ENCODE measurements at regions not wholly inside any gene's neighbourhood (a gene's known extent, or its start where the extent isn't known, plus 50 kb on each side); places are given as distances from the start of the nearest gene placed in this dataset.
"Not testable (repeated sequence)": the region's sequence is repeated elsewhere in the genome, so short reads cannot be mapped to it uniquely, and the experiment has no call there.

DNA sequence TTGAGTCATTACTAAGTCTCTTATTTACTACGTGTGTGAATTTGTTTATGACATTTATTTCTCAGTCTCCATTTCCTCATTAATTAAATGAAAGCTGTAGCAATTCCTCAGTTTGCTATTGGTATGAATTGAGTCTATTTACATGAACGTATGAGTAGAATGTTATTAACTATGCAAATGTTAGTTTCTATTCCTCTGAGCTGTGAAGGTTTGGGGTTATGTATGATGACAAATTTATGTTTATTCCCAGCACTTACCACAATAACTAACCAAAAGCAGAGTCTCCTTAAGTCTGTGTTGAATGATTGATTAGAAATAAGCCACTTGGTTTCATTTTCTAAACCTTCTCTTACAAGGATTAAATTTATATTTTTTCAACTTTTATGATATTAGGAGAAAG is 1340.9 kb downstream of the FSCB start:
- DNase-seq (ENCODE audit: low spot score) = no peak

DNA sequence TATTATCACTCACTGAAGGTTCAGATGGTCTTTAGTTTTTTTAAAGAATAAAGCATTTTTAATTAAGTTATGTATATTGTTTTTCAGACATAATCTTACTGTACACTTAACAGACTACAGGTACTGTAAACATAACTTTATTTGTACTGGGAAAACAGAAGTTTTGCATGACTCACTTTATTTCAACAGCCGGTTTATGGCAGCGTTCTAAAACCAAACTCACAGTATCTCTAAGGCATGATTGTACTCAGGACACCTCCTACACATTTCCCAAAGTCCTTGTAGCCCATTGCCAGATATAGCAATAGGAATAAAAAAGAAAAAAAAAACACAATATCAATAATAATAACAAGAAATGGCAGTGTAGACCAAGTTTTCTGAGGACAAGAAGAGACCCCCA is 1341.4 kb downstream of the FSCB start:
- DNase-seq (ENCODE audit: low spot score) = no peak

DNA sequence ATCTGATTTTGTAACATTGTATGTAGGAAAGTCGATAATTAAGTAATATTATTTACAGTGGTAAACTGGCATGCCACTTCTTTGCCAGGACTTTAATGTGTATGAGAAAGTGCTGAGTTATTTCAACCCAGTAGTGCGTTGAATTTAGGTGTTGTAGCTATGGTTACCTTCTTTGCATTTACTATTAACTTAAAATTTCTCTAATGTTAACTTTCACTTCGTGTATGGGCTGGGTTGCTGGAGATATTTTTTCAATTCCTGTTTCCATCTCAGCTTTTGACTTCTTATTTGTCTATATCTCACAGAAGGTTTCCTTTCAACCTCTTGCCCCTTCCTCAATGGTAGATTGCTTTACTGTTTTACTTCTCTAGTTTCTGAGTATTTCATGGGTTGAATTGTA is 1345.6 kb downstream of the FSCB start:
- no peak for DNase-seq (ENCODE audit: low spot score)

DNA sequence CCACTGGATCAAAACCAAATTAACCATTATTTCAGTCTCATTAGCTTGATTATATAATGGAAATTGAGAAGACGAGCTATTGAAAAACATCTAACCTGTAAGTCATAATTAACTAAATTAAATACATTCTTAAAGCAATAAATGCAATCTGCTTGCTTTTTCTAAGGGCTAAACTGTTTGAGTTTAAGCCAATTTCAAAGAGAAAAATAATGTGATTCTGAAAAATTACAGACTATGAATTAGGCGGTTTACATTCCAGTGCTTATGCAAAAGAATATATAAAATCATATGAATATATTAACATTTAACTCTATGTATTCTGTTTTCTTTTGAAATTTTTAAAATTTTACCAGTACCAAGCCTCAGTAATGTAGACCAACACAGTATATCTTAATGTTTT is 1349.4 kb downstream of the FSCB start:
- no peak for DNase-seq (ENCODE audit: low spot score)

DNA sequence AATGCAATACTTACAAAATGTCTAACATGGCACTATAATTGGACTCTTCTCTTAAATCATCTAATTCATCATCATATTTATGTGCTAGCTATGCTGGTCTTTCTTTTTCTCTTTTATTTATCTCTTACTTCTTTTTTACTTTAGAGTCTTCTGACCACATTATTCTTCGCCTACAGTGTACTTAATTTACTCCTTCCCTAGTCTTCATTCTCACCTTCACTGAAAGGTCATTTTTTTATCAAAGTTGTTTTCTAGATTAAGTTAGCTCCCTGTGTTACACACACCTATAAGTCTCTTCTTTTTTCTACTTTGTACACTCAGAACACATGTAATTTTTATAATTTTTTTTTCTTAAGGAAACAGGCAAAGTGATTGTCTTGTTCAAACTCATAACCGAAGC is 1351.2 kb downstream of the FSCB start:
- no peak for DNase-seq (ENCODE audit: low spot score)

DNA sequence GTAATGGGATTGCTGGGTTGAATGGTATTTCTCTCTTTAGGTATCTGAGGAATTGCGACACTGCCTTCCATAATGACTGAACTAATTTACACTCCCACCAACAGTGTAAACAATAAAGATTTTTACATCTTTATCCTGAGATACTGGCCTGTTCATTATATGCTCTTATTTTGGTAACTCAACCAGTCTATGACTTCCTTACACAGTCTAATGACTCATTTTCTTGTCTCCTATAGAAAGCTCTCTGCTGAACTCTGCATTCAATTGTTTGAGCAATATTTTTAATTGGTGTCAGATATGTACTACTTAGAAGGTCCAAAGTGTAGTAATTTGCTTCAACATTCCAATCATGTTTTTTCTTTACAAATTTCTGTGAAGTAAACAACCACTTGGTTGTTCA is 1351.8 kb downstream of the FSCB start:
- DNase-seq (ENCODE audit: low spot score) = no peak

DNA sequence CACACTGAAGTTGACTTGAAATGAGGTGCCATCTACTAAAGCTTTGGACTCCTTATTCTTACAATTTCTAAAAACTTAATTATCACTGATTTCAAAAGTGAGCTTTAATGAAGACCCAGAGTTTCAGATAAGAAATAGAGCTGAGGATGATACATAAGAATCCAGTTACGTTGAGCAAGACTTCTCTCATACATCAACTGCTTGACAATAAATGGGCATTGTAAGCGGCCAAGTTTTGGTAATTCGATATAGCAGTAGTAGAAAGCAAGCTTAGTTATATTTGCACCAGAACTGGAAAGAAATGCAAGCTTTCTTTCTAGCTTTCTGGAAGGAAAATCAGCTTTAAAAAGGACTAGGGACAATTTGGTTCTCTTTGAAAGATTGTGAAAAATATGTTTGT is 1359.6 kb downstream of the FSCB start:
- no peak for DNase-seq (ENCODE audit: low spot score)

DNA sequence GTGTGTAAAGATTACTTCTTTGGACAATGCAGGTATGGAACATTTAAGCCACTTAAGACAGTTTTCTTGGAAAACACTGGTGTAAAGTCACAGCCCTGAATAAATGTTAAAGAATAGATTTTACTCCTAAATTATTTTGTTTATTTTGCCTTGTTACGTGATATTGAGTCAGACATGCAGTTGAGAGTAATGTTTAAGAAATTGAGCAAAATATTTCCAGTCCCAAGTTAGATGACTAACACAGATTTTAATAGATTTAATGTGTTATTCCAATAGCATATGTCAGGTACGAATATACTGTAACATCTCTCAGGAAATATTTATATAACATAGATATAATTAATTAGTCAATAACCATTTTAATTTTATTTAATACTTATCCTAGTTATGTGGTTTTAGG is 1361.7 kb downstream of the FSCB start:
- DNase-seq (ENCODE audit: low spot score) = no peak

DNA sequence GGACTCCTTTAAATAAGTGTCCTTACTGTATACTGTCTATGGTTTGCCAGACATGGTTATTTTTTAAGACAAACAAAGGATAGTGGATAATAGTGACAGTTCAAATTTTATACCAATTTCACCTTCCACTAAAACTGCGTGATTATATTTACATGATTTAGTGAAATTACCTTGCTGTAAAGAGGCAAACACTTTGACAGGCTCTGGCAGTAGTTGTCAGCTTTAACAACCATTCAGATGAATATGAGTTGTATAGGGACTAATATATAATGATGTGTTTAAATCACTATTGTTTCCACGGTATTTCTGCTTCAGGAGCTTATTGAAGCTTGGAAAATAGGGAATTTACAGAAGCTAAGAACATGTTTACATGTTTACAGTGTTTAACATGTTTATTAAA is 1364.0 kb downstream of the FSCB start:
- DNase-seq (ENCODE audit: low spot score) = no peak

DNA sequence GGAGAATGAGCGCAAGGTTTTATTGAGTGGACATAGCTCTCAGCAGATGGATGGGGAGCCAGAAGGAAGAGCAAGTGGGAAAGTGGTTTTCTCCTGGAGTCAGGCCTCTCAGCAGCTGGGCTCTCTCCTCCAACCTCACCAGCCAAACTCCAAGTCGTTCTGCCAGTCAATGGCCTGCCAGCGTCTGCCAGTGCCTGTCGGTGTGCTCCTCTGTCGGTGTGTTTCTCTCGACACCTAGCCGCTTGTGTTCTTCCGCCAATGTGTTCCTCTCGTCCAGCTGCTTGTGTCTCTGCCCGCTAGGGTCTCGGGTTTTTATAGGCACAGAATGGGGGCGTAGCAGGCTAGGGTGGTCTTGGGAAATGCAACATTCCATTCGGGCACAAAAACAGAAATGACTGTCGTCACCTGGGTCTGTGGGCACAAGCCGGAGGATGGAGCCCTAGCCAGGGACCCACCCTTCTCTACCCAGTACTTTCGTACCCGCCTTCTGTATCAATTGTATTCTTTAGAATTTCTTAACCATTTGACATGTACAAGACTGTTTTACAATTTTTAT is 1365.4 kb downstream of the FSCB start:
- DNase-seq (ENCODE audit: low spot score) = no peak

DNA sequence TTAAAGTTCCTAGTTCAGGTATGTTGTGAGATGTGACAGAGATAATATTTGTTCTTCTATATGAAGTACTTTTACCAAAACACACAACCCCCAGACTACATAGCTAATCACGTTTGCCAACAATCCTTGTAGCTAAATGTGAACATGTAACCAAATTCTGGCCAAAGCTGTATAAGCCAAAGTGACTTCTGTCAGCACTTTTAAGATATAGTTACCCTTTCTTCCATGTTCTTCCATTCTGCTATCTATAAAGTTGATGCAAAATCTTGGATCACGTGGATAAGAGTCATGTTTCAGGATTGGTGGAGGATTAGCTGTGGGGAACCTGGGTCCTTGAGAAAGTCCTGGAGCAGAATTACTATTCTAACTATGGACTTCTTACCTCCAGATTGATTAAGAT is 1366.6 kb downstream of the FSCB start:
- DNase-seq (ENCODE audit: low spot score) = no peak

DNA sequence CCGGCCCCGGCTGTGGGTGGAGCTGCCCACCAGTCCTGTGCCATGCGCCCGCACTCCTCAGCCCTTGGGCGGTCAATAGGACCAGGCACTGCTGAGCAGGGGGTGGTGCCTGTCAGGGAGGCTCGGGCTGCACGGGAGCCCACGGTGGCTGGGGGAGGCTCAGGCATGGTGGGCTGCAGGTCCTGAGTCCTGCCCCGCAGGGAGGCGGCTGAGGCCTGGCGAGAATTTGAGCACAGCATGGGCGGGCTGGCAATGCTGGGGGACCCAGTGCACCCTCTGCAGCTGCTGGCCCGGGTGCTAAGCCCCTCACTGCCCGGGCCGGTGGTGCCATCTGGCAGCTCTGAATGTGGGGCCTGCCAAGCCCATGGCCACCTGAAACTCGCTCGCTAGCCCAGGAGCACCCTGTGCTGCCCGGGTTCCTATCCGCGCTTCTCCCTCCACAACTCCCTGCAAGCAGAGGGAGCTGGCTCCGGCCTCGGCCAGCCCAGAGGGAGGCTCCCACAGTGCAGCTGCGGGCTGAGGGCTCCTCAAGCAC is 1371.1 kb downstream of the FSCB start:
- DNase-seq (ENCODE audit: low spot score) = no peak

DNA sequence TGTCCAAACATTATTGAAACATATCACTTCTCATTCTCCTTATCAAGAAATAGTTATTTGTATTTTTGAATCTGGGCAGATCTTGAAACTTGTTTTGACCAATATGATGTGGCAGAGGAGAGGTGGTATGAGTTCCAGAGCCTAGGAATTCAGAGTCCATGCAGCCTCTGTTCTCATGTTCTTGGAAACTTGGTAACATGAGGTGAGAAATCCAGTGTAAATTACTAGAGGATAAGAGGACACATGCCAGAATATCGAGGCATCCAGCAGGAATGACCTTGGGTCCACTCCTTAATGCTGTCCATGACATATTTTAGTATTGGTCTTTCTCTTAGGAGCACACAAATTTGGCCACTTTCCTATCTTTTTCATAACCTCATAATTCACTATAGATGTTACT is 1374.6 kb downstream of the FSCB start:
- DNase-seq (ENCODE audit: low spot score) = no peak

DNA sequence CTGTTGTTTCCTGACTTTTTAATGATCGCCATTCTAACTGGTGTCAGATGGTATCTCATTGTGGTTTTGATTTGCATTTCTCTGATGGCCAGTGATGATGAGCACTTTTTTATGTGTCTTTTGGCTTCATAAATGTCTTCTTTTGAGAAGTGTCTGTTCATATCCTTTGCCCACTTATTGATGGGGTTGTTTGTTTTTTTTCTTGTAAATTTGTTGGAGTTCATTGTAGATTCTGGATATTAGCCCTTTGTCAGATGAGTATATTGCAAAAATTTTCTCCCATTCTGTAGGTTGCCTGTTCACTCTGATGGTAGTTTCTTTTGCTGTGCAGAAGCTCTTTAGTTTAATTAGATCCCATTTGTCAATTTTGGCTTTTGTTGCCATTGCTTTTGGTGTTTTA is 1378.7 kb downstream of the FSCB start:
- DNase-seq (ENCODE audit: low spot score) = not testable (repeated sequence)

DNA sequence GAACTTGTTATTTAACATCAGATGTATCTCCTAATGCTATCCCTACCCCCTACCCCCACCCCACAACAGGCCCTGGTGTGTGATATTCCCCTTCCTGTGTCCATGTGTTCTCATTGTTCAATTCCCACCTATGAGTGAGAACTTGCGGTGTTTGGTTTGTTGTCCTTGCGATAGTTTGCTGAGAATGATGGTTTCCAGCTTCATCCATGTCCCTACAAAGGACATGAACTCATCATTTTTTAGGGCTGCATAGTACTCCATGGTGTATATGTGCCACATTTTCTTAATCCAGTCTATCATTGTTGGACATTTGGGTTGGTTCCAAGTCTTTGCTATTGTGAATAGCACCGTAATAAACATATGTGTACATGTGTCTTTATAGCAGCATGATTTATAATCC is 1379.2 kb downstream of the FSCB start:
- DNase-seq (ENCODE audit: low spot score) = not testable (repeated sequence)

DNA sequence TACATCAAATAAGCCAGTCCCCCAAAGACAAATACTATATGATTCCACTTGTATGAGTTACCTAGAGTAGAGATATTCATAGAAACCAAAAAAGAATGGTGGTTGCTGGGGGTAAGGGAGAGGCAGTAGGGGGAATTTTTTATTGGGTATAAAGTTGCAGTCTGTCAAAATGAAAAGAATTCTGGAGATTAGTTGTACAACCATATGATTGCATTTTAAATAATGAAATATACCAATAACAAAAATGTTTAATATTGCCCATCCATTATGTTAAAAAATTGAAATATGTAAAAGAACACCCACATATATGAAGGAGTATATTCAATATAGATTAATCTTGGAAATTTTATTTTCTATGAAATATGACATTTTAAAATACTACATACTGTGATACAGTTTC is 1383.5 kb downstream of the FSCB start:
- DNase-seq (ENCODE audit: low spot score) = no peak

DNA sequence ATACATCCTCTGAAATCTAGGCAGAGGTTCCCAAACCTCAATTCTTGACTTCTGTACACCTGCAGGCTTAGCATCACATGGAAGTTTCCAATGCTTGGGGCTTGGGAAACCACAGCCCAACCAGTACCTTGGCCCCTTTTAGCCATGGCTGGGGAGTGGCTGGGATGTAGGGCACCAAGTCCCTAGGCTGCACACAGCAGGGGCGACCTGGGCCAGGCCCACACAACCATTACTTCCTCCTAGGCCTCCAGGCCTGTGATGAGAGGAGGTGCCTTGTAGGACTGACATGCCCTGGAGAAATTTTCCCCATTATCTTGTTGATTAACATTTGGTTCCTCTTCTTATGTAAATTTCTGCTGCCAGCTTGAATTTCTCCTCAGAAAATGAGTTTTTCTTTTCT is 1387.4 kb downstream of the FSCB start:
- no peak for DNase-seq (ENCODE audit: low spot score)

DNA sequence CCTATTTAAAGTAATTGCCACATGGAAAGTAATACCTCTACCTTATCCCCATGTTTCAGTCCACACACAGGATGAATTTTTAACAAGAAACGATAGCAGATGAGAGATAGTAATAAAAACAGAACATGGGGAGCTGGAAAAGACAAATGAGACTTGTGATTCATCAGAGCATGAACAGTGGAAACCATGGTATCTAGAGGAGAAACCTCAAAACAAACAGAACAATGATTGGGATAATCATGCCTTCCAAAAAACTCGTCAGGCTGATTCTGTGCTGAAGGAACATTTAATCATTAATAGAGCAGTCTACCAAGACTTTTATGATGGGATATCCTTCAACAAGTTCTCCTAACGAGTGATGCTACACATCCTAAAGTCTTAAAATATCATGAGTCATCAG is 1390.7 kb downstream of the FSCB start:
- no peak for DNase-seq (ENCODE audit: low spot score)

DNA sequence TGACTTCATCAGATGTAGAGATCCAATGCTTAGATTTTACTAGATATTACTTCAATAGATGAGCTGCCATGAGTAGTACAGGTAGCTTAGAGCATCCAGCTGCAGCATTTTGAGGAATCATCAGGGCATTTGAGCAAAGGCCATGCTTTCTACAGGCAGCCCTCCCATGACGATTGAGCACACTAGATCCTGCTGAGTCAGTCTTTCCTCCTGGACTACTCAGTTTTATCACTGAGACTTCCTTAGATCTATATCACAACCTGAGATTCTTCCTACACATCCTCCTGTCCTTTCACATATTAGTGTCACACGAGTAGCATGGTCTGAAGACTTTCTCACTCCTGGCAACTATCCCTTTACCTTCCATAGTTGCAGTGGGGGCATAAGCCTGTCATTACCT is 1401.8 kb downstream of the FSCB start:
- DNase-seq (ENCODE audit: low spot score) = no peak

DNA sequence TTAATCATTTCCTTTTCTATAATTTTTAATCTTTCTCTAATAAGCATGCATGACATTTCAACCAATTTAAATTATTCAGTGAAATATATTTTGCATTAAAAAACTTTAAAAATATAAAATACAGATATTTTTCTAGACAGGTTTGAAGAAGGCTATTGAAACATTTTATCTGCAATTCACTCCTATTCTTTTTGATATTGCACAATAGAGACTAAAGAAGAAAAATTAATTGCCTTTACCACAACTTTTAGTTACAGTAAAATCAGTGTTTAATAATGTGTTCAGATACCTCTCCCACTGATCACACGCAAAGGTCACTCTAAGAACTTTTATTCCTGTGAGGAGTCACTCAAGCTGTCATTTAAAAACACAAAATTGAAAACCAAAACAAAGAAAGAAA is 1416.7 kb downstream of the FSCB start:
- DNase-seq (ENCODE audit: low spot score) = no peak

DNA sequence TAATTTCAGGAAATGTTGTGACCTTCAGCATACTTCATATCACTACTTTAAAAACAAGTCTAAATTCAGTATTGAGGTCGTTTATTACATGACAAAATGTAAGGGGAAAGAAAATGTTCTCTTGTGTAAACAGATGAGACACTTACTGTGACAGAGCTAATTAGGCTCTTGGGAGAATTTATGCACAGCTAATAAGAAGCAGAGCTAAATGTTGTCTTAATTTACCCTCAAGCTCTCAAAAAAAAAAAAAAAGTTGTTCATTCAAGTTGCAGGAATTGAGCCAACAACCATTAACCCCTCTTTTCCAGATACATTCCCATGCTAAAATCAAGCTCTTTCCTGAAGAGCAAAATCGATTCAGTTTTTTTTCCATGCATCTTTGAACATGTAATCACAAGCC is 1419.4 kb downstream of the FSCB start:
- no peak for DNase-seq (ENCODE audit: low spot score)

DNA sequence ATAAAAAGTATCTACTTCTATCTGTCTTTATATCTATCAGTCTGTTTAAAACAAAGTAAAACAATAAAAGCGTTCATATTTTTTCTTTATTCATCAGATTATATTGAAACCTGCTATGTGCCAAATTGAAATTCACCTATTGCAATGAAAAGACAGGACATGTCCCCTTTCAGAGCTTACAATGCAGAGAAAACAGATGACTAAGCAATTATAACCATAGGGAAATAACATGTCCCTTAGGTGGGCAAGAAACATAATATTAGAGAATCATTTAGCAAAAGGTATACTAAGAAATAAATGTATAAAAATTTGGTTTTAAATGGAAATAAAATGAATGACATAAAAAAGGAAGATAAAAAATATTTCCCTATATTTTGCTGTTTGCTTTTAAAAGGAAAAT is 1421.3 kb downstream of the FSCB start:
- DNase-seq (ENCODE audit: low spot score) = no peak

DNA sequence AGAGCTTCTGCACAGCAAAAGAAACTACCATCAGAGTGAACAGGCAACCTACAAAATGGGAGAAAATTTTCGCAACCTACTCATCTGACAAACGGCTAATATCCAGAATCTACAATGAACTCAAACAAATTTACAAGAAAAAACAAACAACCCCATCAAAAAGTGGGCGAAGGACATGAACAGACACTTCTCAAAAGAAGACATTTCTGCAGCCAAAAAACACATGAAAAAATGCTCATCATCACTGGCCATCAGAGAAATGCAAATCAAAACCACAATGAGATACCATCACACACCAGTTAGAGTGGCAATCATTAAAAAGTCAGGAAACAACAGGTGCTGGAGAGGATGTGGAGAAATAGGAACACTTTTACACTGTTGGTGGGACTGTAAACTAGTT is 1439.7 kb downstream of the FSCB start:
- DNase-seq (ENCODE audit: low spot score) = not testable (repeated sequence)

DNA sequence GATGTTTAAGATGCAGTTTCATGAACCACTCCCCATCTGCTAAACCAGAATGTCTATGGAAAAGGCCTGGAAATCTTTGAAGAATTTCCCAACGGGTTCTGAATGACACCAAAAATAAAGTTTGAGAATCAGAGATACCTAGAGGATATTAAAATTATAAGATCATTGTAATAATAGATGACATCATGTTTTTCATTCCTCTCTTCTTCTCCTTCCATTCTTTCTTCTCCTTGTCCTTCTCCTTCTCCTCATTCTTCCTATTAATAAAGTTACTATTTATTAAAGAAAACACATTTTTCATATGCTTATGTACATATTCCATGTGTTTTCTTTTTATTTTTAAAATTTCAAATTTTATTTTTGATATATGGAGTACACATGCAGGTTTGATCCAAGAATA is 1449.4 kb downstream of the LRFN5 start:
- DNase-seq (ENCODE audit: low spot score) = no peak

DNA sequence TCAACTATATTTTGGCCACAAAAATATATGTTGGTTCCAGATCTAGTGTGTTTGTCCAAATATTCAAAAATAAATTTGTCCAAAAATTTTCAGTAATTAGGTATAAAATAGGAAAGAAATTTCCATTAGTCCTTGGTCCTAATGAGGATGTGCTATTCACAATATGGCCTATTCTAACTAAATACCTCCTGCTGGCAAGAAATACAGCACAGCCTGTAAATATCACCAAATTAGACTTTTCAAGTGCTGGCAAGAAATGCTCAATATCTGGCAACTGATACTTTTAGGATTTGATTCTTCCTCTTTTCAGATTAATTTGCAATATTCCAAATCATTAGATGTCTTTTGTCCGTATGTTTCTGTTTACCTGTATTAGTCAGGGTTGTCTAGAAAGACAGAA is 1446.2 kb downstream of the LRFN5 start:
- DNase-seq (ENCODE audit: low spot score) = no peak
